GM18909 (cell line): ENCODE measurements at regions not wholly inside any gene's neighbourhood (a gene's known extent, or its start where the extent isn't known, plus 50 kb on each side); places are given as distances from the start of the nearest gene placed in this dataset.
"Not testable (repeated sequence)": the region's sequence is repeated elsewhere in the genome, so short reads cannot be mapped to it uniquely, and the experiment has no call there.

Experiments used
- ATAC-seq: cut with Tn5 transposase; IDR thresholded peaks from one replicate; pipeline ENCODE4 v1.9.1; 2021; ENCODE audit warnings: mild to moderate bottlenecking; ENCODE audit not compliant: unreplicated experiment, poor library complexity

- peak; percentile 38 for ATAC-seq
These were observed 173.5 kb downstream of the NPFFR2 start for GRCh38 chr4:72205298-72205697.

GRCh38 chr4:72205831-72206230 lies 174.0 kb downstream of the NPFFR2 start:
- no peak for ATAC-seq

GRCh38 chr4:72207196-72207595 lies 175.4 kb downstream of the NPFFR2 start:
- no peak for ATAC-seq

GRCh38 chr4:72208421-72209075 lies 176.7 kb downstream of the NPFFR2 start:
- ATAC-seq, result no peak

- peak; percentile 48 for ATAC-seq
These were observed 177.8 kb downstream of the NPFFR2 start for GRCh38 chr4:72209600-72209999.

- not testable (repeated sequence) for ATAC-seq
These were observed 182.0 kb downstream of the NPFFR2 start for GRCh38 chr4:72213763-72214162.

DNA sequence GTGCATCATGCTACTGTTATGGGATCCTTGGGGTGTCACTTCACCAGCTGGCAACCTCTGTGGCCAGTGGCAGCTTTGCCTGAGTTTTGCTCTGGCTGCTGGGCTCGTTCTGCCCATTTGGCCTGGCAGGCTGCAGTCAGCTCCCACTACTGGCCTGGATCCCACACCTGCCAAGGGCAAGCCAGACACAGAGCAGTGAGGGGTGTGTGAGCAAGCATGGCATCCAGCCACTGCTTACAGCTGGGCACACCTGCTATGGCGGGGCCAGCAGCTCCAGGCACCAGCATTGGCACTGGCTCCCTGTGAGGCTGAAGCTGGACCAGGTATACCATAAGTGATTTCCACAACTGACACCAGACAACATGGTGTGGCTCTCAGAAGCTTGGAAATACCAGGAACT lies 183.4 kb downstream of the NPFFR2 start:
- no peak for ATAC-seq

- no peak for ATAC-seq
These were observed 184.9 kb downstream of the NPFFR2 start for GRCh38 chr4:72216539-72217277.

GRCh38 chr4:72218953-72219352 lies 187.2 kb downstream of the NPFFR2 start:
- no peak for ATAC-seq
